ENCODE measurements at regions not wholly inside any gene's neighbourhood (a gene's known extent, or its start where the extent isn't known, plus 50 kb on each side); places are given as distances from the start of the nearest gene placed in this dataset.
A peak's percentile ranks its signal among the peaks of the same experiment; 100 is the strongest.

- intact Hi-C loops (cut with DNase I), result no loop called here
- no peak for TF ChIP-seq CTCF (IDR thresholded peaks at IDR 0.05)
- Histone ChIP-seq H3K4me1 (no peaks in the 10 kb centered on the region), H3K9me3 (no peaks in the 10 kb centered on the region), H3K27ac (no peak overlapping the region), H3K4me3 (no peak overlapping the region), H3K27me3 (no peaks in the 10 kb centered on the region), H3K36me3 (no peaks in the 10 kb centered on the region)
- DNase-seq (no peak), ATAC-seq (peak; percentile 62)
Measured at GRCh38 chr9:27870404-27870803, 297.1 kb upstream of the C9orf72 start.

DNA sequence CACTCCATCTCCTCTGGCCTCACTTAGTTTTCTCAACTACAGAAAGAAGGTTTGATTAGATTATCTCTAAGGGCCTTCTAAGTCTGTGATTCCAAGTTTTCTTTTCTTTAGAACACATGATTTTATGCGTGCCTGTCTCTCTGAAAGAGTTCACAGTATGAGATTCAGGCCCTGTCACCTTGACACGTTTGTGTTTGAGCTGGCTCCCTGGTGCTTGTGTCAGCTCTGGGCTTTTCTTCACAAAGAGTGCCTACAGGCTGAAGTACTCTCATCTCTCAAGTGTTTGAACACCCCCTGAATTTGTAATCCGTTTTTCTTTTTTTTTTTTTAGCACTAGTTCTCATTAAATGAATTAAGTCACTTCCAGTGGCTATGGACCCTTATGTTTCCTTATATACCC is 306.9 kb upstream of the C9orf72 start:
- Histone ChIP-seq H3K4me3 (no peak overlapping the region), H3K27me3 (no peaks in the 10 kb centered on the region), H3K4me1 (no peaks in the 10 kb centered on the region), H3K9me3 (no peaks in the 10 kb centered on the region), H3K36me3 (no peaks in the 10 kb centered on the region), H3K27ac (no peak overlapping the region)
- ATAC-seq (peak; percentile 92), DNase-seq (peak in 1 of 4 donors; percentile 39)
- no peak for TF ChIP-seq CTCF (IDR thresholded peaks at IDR 0.05)
- intact Hi-C loops (cut with DNase I), result no loop called here

- TF ChIP-seq CTCF (IDR thresholded peaks at IDR 0.05), result no peak
Measured at GRCh38 chr9:27880635-27881034, 307.4 kb upstream of the C9orf72 start.

GRCh38 chr9:27888661-27889295 is 315.5 kb upstream of the C9orf72 start:
- H3K27me3 ChIP-seq, result no peaks in the 10 kb centered on the region
- H3K27ac ChIP-seq, result no peak overlapping the region
- H3K36me3 ChIP-seq, result no peaks in the 10 kb centered on the region
- H3K4me1 ChIP-seq, result no peaks in the 10 kb centered on the region
- H3K9me3 ChIP-seq, result no peaks in the 10 kb centered on the region
- DNase-seq, result peak in 1 of 4 donors; percentile 70
- H3K4me3 ChIP-seq, result no peak overlapping the region
- peak; percentile 62 for ATAC-seq
- TF ChIP-seq CTCF (IDR thresholded peaks at IDR 0.05), result peak; percentile 39 to 53
- intact Hi-C loops (cut with DNase I), result no loop called here

More at GRCh38 chr9:27880635-27881034, 307.4 kb upstream of the C9orf72 start:
- Histone ChIP-seq H3K27ac (no peak overlapping the region), H3K36me3 (no peaks in the 10 kb centered on the region), H3K27me3 (no peaks in the 10 kb centered on the region), H3K4me3 (no peak overlapping the region), H3K9me3 (no peaks in the 10 kb centered on the region), H3K4me1 (no peaks in the 10 kb centered on the region)
- peak in 1 of 4 donors; percentile 52 for DNase-seq
- intact Hi-C loops (cut with DNase I), result no loop called here
- peak; percentile 85 for ATAC-seq

DNA sequence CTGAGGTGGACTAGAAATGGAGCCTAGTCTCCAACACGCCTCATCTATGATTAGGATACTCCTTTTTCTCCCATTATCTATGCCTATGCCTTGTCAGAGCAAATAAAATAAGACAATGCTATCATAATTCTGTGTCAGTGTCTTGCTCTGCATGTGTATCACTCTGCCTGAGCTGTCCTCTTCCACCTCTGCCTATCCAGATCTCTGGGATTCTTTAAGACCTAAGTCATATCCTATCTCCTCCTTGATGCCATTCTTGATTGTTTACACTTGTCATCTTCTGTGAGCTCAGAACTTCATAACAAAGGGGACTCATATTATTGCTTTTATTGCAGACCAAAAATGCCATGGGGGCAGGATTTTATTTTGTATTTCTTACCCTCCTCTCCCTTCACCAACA is 351.2 kb upstream of the C9orf72 start:
- intact Hi-C loops (cut with DNase I), result no loop called here
- ATAC-seq, result no peak
- Histone ChIP-seq H3K9me3 (no peaks in the 10 kb centered on the region), H3K27ac (no peak overlapping the region), H3K27me3 (no peaks in the 10 kb centered on the region), H3K36me3 (no peaks in the 10 kb centered on the region), H3K4me3 (no peak overlapping the region), H3K4me1 (no peaks in the 10 kb centered on the region)
- no peak for DNase-seq
- no peak for TF ChIP-seq CTCF (IDR thresholded peaks at IDR 0.05)
